Endothelial cell of umbilical vein (primary cell): ENCODE measurements at regions not wholly inside any gene's neighbourhood (a gene's known extent, or its start where the extent isn't known, plus 50 kb on each side); places are given as distances from the start of the nearest gene placed in this dataset.

Source experiments
- CTCF ChIP-seq, 2 donors: IDR thresholded peaks; 1 replicate in 1 of 2; 2 replicates in 1 of 2; pipeline ENCODE4 v1.5.1; 2011; ENCODE audit warnings: low read length in 2 of 2, mild to moderate bottlenecking in 2 of 2, moderate library complexity in 2 of 2, control low read depth in 1 of 2, inconsistent platforms in 1 of 2, low read depth in 1 of 2; ENCODE audit not compliant: insufficient read depth in 1 of 2; ENCODE audit errors: extremely low read depth in 1 of 2
- FOS ChIP-seq: IDR thresholded peaks from 2 replicates; pipeline ENCODE4 v1.6.1; 2011; ENCODE audit warnings: mild to moderate bottlenecking, low read length, moderate library complexity, borderline replicate concordance; ENCODE audit not compliant: insufficient read depth
- POLR2A ChIP-seq: IDR thresholded peaks from 2 replicates; pipeline ENCODE4 v1.6.1; 2012; ENCODE audit warnings: low read depth, mild to moderate bottlenecking, control low read depth, low read length
- POLR2AphosphoS5 ChIP-seq: IDR thresholded peaks from 2 replicates; pipeline ENCODE4 v1.6.1; 2012; ENCODE audit warnings: low read depth, mild to moderate bottlenecking, control low read depth, low read length, moderate library complexity; ENCODE audit not compliant: insufficient read depth

GRCh38 chr4:30839583-30840520 is 119.7 kb downstream of the PCDH7 start:
- TF ChIP-seq FOS (no peak), POLR2AphosphoS5 (no peak), CTCF (IDR thresholded peaks at IDR 0.05; ENCODE audit: extremely low read depth in 1 of 2, insufficient read depth in 1 of 2, low read depth in 1 of 2, low read length in 2 of 2) (no peak), POLR2A (no peak)
